ENCODE measurements at regions not wholly inside any gene's neighbourhood (a gene's known extent, or its start where the extent isn't known, plus 50 kb on each side); places are given as distances from the start of the nearest gene placed in this dataset.

- TF ChIP-seq RFX5 (IDR thresholded peaks at IDR 0.05; ENCODE audit: borderline replicate concordance, low read depth, low read length) (no peak), E2F6 (IDR thresholded peaks at IDR 0.05) (no peak), SIN3A (conservative IDR thresholded peaks at IDR 0.05 in 1 of 2, IDR thresholded peaks at IDR 0.05 in 1 of 2; ENCODE audit: low read depth in 1 of 2, low read length in 2 of 2) (no peak), POLR2A (IDR thresholded peaks at IDR 0.05; ENCODE audit: control extremely low read depth in 1 of 2, low read depth in 2 of 2, low read length in 2 of 2) (no peak), YY1 (IDR thresholded peaks at IDR 0.05; ENCODE audit: low read depth, low read length) (no peak), CHD1 (IDR thresholded peaks at IDR 0.05; ENCODE audit: low read depth, low read length) (no peak), CHD7 (IDR thresholded peaks at IDR 0.05; ENCODE audit: insufficient replicate concordance, low read length) (no peak), KDM5A (IDR thresholded peaks at IDR 0.05; ENCODE audit: low read length) (no peak), CHD2 (IDR thresholded peaks at IDR 0.05; ENCODE audit: low read length) (no peak), CTCF (IDR thresholded peaks at IDR 0.05; ENCODE audit: control extremely low read depth in 1 of 3, insufficient read depth in 1 of 3, low read depth in 1 of 3, low read length in 3 of 3) (no peak), POLR2AphosphoS5 (IDR thresholded peaks at IDR 0.05; ENCODE audit: low read depth, low read length) (no peak), SP1 (IDR thresholded peaks at IDR 0.05; ENCODE audit: low read depth, low read length) (no peak)
These were observed 170.5 kb upstream of the FGGY start for GRCh38 chr1:59126366-59126765.

Data from H1 (cell line).